Neuronal stem cell (in vitro differentiated cells): ENCODE measurements at regions not wholly inside any gene's neighbourhood (a gene's known extent, or its start where the extent isn't known, plus 50 kb on each side); places are given as distances from the start of the nearest gene placed in this dataset.
A peak's percentile ranks its signal among the peaks of the same experiment; 100 is the strongest.

Experiments used
- DNase-seq: peaks from one replicate; pipeline ENCODE4 v3.0.0-alpha.2; 2013; ENCODE audit warnings: low spot score
- H2AFZ ChIP-seq: one replicate; pipeline ENCODE4 v1.6.1; 2013; ENCODE audit warnings: mild to moderate bottlenecking, low read length, inconsistent platforms
- H2AK5ac ChIP-seq: 2 replicates; pipeline ENCODE4 v1.6.1; 2013; ENCODE audit warnings: low read depth, mild to moderate bottlenecking, inconsistent platforms, low read length, moderate library complexity, mixed read lengths
- H2BK120ac ChIP-seq: 2 replicates; pipeline ENCODE4 v1.6.1; 2013; ENCODE audit warnings: low read depth, mild to moderate bottlenecking, inconsistent platforms, low read length, moderate library complexity, mixed read lengths
- H2BK12ac ChIP-seq: one replicate; pipeline ENCODE4 v1.6.1; 2013; ENCODE audit warnings: low read length, inconsistent platforms
- H2BK15ac ChIP-seq: 2 replicates; pipeline ENCODE4 v1.6.1; 2013; ENCODE audit warnings: mild to moderate bottlenecking, low read length, inconsistent platforms, mixed read lengths
- H2BK5ac ChIP-seq: one replicate; pipeline ENCODE4 v1.6.1; 2013; ENCODE audit warnings: inconsistent platforms, mild to moderate bottlenecking, low read length, moderate library complexity
- H3K14ac ChIP-seq: one replicate; pipeline ENCODE4 v1.6.1; 2013; ENCODE audit warnings: low read length, inconsistent platforms
- H3K18ac ChIP-seq: 2 replicates; pipeline ENCODE4 v1.6.1; 2013; ENCODE audit warnings: low read length, inconsistent platforms
- H3K23ac ChIP-seq: 2 replicates; pipeline ENCODE4 v1.6.1; 2013; ENCODE audit warnings: low read depth, mild to moderate bottlenecking, mixed read lengths, low read length, inconsistent platforms; ENCODE audit not compliant: poor library complexity
- H3K27ac ChIP-seq: replicated peaks from 3 replicates; pipeline ENCODE4 v1.5.1; 2013; ENCODE audit warnings: low read length, inconsistent platforms
- H3K27me3 ChIP-seq, 3 experiments: 2 replicates each; pipeline ENCODE4 v1.6.1; 2013; ENCODE audit warnings: low read length in 3 of 3, mild to moderate bottlenecking in 2 of 3, inconsistent platforms in 1 of 3, low read depth in 1 of 3, mixed read lengths in 1 of 3, moderate library complexity in 1 of 3; ENCODE audit not compliant: control insufficient read depth in 3 of 3, insufficient read depth in 3 of 3
- H3K36me3 ChIP-seq, 2 donors: replicated peaks in 1 of 2; 2 replicates each; pipeline ENCODE4 v1.6.1; 2013; ENCODE audit warnings: low read length in 2 of 2; ENCODE audit not compliant: control insufficient read depth in 2 of 2, insufficient read depth in 2 of 2
- H3K4ac ChIP-seq: 2 replicates; pipeline ENCODE4 v1.6.1; 2013; ENCODE audit warnings: inconsistent platforms, mild to moderate bottlenecking, low read length, moderate library complexity
- H3K4me1 ChIP-seq, 2 donors: 1 replicate in 1 of 2; 2 replicates in 1 of 2; pipeline ENCODE4 v1.6.1; 2013; ENCODE audit warnings: low read length in 2 of 2, low read depth in 1 of 2; ENCODE audit not compliant: control insufficient read depth in 2 of 2, insufficient read depth in 1 of 2
- H3K4me2 ChIP-seq: one replicate; pipeline ENCODE4 v1.6.1; 2013; ENCODE audit warnings: mild to moderate bottlenecking, low read length, inconsistent platforms; ENCODE audit not compliant: insufficient read depth, poor library complexity, severe bottlenecking
- H3K4me3 ChIP-seq, 2 donors: 2 replicates each; pipeline ENCODE4 v1.5.1; 2013; ENCODE audit warnings: low read length in 2 of 2, mild to moderate bottlenecking in 2 of 2, inconsistent platforms in 1 of 2, moderate library complexity in 1 of 2
- H3K79me1 ChIP-seq: one replicate; pipeline ENCODE4 v1.6.1; 2013; ENCODE audit warnings: low read depth, mild to moderate bottlenecking, inconsistent platforms, low read length, moderate library complexity
- H3K9ac ChIP-seq: one replicate; pipeline ENCODE4 v1.6.1; 2013; ENCODE audit warnings: mild to moderate bottlenecking, low read depth, low read length, inconsistent platforms; ENCODE audit not compliant: poor library complexity
- H3K9me3 ChIP-seq, 2 donors: replicated peaks in 1 of 2; 2 replicates each; pipeline versions ENCODE3 to v1.6.1; 2013; ENCODE audit warnings: low read length in 2 of 2, mild to moderate bottlenecking in 2 of 2, inconsistent platforms in 1 of 2, low read depth in 1 of 2, mixed read lengths in 1 of 2, moderate library complexity in 1 of 2; ENCODE audit not compliant: control insufficient read depth in 2 of 2, insufficient read depth in 1 of 2
- H4K8ac ChIP-seq: one replicate; pipeline ENCODE4 v1.6.1; 2013; ENCODE audit warnings: low read depth, mild to moderate bottlenecking, inconsistent platforms, low read length, moderate library complexity
- H4K91ac ChIP-seq: one replicate; pipeline ENCODE4 v1.6.1; 2013; ENCODE audit warnings: low read length, low read depth, mild to moderate bottlenecking, inconsistent platforms; ENCODE audit not compliant: poor library complexity
- WGBS, 2 donors: extraction: QIAGEN DNeasy Blood & Tissue Kit; methylation state at CpG; one replicate each; pipeline ENCODE4 v1.1.7; 2013; ENCODE audit warnings: missing lambda C conversion rate in 2 of 2, mixed read lengths in 1 of 2; ENCODE audit not compliant: insufficient read length in 2 of 2, insufficient replicate concordance in 1 of 2; ENCODE audit errors: extremely low coverage in 2 of 2; 5-methylcytosine and 5-hydroxymethylcytosine counted together

DNA sequence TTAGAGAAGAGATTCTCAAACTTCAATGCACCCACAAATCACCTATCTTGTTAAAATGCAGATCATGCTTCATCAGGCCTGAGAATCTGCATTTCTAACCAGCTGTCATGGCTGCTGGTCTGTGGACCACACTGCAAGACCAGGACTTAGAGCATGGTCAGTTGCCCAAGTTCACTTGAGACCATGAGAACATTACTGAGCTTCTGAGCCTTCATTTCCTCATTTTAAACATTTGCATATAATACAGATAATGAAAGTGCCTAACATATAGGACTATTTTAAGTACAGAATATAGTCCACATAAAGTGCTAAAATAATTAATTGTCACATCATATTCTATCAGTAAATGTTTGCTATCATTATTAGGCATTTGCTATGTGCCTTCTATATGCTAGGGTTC lies 260.8 kb upstream of the TNC start:
- Histone ChIP-seq H2AFZ (no peak overlapping the region), H3K27ac (no peak overlapping the region), H2AK5ac (no peak overlapping the region), H3K79me1 (no peaks in the 10 kb centered on the region), H3K9me3 (peaks cover 7% of the 10 kb centered on the region in 2 donors), H3K9ac (no peak overlapping the region), H3K4me2 (no peak overlapping the region), H2BK5ac (no peak overlapping the region), H3K4me3 (no peak overlapping the region), H4K91ac (no peak overlapping the region), H3K23ac (no peak overlapping the region), H3K36me3 (no peaks in the 10 kb centered on the region), H3K27me3 (no peaks in the 10 kb centered on the region), H2BK120ac (no peak overlapping the region), H4K8ac (no peak overlapping the region), H3K14ac (no peak overlapping the region), H3K4me1 (no peaks in the 10 kb centered on the region), H2BK15ac (no peak overlapping the region), H3K18ac (no peak overlapping the region), H2BK12ac (no peak overlapping the region), H3K4ac (no peak overlapping the region)
- no peak for DNase-seq

DNA sequence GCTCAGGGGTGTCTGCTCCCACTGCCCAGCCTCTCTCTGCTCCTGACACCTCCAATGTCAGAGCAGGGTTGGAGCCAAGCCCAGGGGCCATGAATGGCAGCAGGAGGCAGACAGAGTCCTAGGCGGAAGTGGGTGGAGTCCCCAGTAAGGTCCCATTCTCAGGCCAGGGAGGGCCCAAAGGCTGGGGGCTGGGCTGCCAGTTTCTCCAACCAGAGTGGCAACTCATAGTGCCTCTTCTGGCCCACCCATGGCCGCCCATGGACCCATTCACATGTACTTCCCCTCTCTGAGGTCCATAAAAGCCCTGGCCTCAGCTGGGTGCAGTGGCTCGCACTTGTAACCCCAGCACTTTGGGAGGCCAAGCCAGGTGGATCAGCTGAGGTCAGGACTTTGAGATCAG lies 261.8 kb upstream of the TNC start:
- no peak overlapping the region for H2BK12ac ChIP-seq
- peak overlapping the region; percentile 51 for H2AK5ac ChIP-seq
- H3K36me3 ChIP-seq, result no peaks in the 10 kb centered on the region
- no peaks in the 10 kb centered on the region for H3K4me1 ChIP-seq
- no peak overlapping the region for H3K4me2 ChIP-seq
- H2BK15ac ChIP-seq, result no peak overlapping the region
- no peaks in the 10 kb centered on the region for H3K79me1 ChIP-seq
- H3K27me3 ChIP-seq, result no peaks in the 10 kb centered on the region
- no peak overlapping the region for H2AFZ ChIP-seq
- no peak overlapping the region for H3K27ac ChIP-seq
- no peak overlapping the region for H3K14ac ChIP-seq
- H3K4ac ChIP-seq, result no peak overlapping the region
- no peak overlapping the region for H4K8ac ChIP-seq
- no peak overlapping the region for H3K9ac ChIP-seq
- WGBS, 2 donors, result no CpG with 5 or more reads among the region's 3 CpGs
- H3K4me3 ChIP-seq, result no peak overlapping the region
- no peak overlapping the region for H2BK120ac ChIP-seq
- H3K18ac ChIP-seq, result peak overlapping the region; percentile 65
- no peak overlapping the region for H2BK5ac ChIP-seq
- DNase-seq, result no peak
- peaks cover 7% of the 10 kb centered on the region in 2 donors for H3K9me3 ChIP-seq
- H4K91ac ChIP-seq, result peak overlapping the region; percentile 25
- no peak overlapping the region for H3K23ac ChIP-seq

DNA sequence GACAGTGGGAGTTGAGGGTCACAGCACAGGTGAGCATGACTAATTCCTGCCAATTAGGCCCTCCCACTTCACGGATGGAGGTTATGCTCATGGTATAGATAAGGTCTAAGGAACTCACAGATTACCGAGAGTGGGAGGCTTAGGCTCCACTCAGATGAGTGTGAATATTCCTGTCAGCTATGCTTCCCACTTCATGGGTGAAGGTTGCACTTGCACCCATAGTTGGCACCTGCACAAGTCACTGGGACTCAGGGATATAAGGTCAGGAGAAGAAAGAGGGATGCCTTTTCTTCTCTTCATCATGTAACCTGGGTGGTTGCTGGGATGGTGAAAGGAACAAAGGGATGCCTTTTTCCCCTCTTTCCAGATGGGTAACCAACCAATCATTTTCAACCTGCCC lies 264.9 kb upstream of the TNC start:
- no peaks in the 10 kb centered on the region for H3K27me3 ChIP-seq
- H2AFZ ChIP-seq, result no peak overlapping the region
- no CpG with 5 or more reads among the region's 2 CpGs for WGBS, 2 donors
- H4K91ac ChIP-seq, result no peak overlapping the region
- no peak overlapping the region for H2BK15ac ChIP-seq
- H2BK120ac ChIP-seq, result no peak overlapping the region
- no peak overlapping the region for H3K4ac ChIP-seq
- H2AK5ac ChIP-seq, result no peak overlapping the region
- no peak overlapping the region for H2BK12ac ChIP-seq
- no peaks in the 10 kb centered on the region for H3K36me3 ChIP-seq
- H3K4me2 ChIP-seq, result no peak overlapping the region
- no peak overlapping the region for H3K23ac ChIP-seq
- H3K27ac ChIP-seq, result no peak overlapping the region
- DNase-seq, result no peak
- no peak overlapping the region for H2BK5ac ChIP-seq
- H3K14ac ChIP-seq, result no peak overlapping the region
- no peaks in the 10 kb centered on the region for H3K4me1 ChIP-seq
- H4K8ac ChIP-seq, result no peak overlapping the region
- H3K79me1 ChIP-seq, result no peaks in the 10 kb centered on the region
- no peak overlapping the region for H3K4me3 ChIP-seq
- H3K18ac ChIP-seq, result no peak overlapping the region
- H3K9me3 ChIP-seq, result peaks cover 7 to 10% of the 10 kb centered on the region in 2 donors
- H3K9ac ChIP-seq, result no peak overlapping the region

DNA sequence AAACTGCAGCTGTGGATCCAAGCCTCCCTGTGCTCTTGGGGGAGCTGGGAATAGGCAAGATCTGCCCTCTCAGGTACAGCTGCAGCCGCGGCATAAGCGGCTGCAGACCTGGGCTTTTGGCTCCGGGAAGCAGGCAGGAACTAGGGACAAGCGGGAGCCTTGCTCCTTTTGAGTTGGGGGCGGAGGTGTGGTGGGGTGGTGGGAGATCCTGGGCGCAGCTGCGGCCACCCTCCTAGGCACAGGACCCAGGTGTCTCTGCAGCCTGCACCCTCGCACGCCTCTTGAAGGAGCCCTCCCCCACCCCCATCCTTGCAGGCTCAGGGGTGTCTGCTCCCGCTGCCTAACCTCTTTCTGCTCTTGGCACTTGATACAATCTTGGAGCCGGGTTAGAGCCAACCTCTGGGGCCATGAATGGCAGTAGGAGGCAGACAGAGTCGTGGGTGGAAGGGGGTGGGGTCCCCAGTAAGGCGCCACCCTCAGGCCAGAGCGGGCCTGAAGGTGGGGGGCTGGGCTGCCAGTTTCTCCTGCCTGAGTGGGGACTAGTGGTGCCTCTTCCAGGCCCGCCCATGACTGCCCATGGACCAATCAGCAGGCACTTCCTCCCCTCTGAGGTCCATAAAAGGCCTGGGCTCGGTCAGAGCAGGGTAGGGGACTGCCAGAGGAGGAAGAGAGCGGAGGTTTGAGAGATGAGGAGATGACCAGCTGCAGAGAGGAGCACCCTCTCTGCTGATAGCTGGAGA lies 267.6 kb upstream of the TNC start:
- H2BK15ac ChIP-seq, result peak overlapping the region; percentile 37
- H3K36me3 ChIP-seq, result no peaks in the 10 kb centered on the region
- no peaks in the 10 kb centered on the region for H3K27me3 ChIP-seq
- peak overlapping the region; percentile 58 for H3K18ac ChIP-seq
- H3K23ac ChIP-seq, result no peak overlapping the region
- H4K8ac ChIP-seq, result no peak overlapping the region
- H3K4me2 ChIP-seq, result no peak overlapping the region
- H2AK5ac ChIP-seq, result no peak overlapping the region
- H2BK120ac ChIP-seq, result no peak overlapping the region
- H3K79me1 ChIP-seq, result no peaks in the 10 kb centered on the region
- no peaks in the 10 kb centered on the region for H3K4me1 ChIP-seq
- H3K4me3 ChIP-seq, result no peak overlapping the region
- H2BK12ac ChIP-seq, result no peak overlapping the region
- H3K9ac ChIP-seq, result no peak overlapping the region
- H3K27ac ChIP-seq, result no peak overlapping the region
- no peak overlapping the region for H4K91ac ChIP-seq
- H3K4ac ChIP-seq, result no peak overlapping the region
- H3K14ac ChIP-seq, result peak overlapping the region; percentile 71
- WGBS, 2 donors, result no CpG with 5 or more reads among the region's 18 CpGs
- DNase-seq, result no peak
- H3K9me3 ChIP-seq, result peaks cover 7 to 10% of the 10 kb centered on the region in 2 donors
- H2BK5ac ChIP-seq, result no peak overlapping the region
- no peak overlapping the region for H2AFZ ChIP-seq
